Retinal pigment epithelial cell (primary cell): ENCODE measurements at regions not wholly inside any gene's neighbourhood (a gene's known extent, or its start where the extent isn't known, plus 50 kb on each side); places are given as distances from the start of the nearest gene placed in this dataset.

Experiments used
- DNase-seq: peaks from one replicate; pipeline ENCODE4 v3.0.0-alpha.2; 2010; ENCODE audit warnings: low read depth
- H3K4me3 ChIP-seq: 2 replicates; pipeline ENCODE4 v1.5.1; 2011; ENCODE audit warnings: mild to moderate bottlenecking, low read length, control low read depth, moderate library complexity
- CTCF ChIP-seq: conservative IDR thresholded peaks from 2 replicates; pipeline ENCODE4 v1.5.1; 2011; ENCODE audit warnings: low read depth, low read length, control low read depth, inconsistent platforms

- TF ChIP-seq CTCF, result no peak
- no peak overlapping the region for H3K4me3 ChIP-seq
- DNase-seq, result no peak
These were observed 106.9 kb downstream of the SEC16B start for GRCh38 chr1:177862916-177863315.

GRCh38 chr1:177859572-177859971 lies 110.3 kb downstream of the SEC16B start:
- DNase-seq, result no peak
- TF ChIP-seq CTCF, result no peak
- H3K4me3 ChIP-seq, result no peak overlapping the region

GRCh38 chr1:177858332-177858821 lies 111.5 kb downstream of the SEC16B start:
- no peak for TF ChIP-seq CTCF
- DNase-seq, result no peak
- no peak overlapping the region for H3K4me3 ChIP-seq

- no peak for TF ChIP-seq CTCF
- no peak for DNase-seq
- no peak overlapping the region for H3K4me3 ChIP-seq
These were observed 112.6 kb downstream of the SEC16B start for GRCh38 chr1:177857285-177857684.

- DNase-seq, result no peak
- no peak for TF ChIP-seq CTCF
- no peak overlapping the region for H3K4me3 ChIP-seq
These were observed 114.9 kb downstream of the SEC16B start for GRCh38 chr1:177854951-177855350.

- H3K4me3 ChIP-seq, result no peak overlapping the region
- TF ChIP-seq CTCF, result no peak
- no peak for DNase-seq
These were observed 120.1 kb downstream of the SEC16B start for GRCh38 chr1:177849579-177850290.

- no peak overlapping the region for H3K4me3 ChIP-seq
- TF ChIP-seq CTCF, result no peak
- DNase-seq, result no peak
These were observed 120.7 kb downstream of the SEC16B start for GRCh38 chr1:177849130-177849529.
